H9 (cell line): ENCODE measurements at regions not wholly inside any gene's neighbourhood (a gene's known extent, or its start where the extent isn't known, plus 50 kb on each side); places are given as distances from the start of the nearest gene placed in this dataset.

Experiments
- DNase-seq: peaks from one replicate; pipeline ENCODE4 v3.0.0-alpha.2; 2017
- H2AFZ ChIP-seq: one replicate; pipeline ENCODE4 v1.6.1; 2013; ENCODE audit warnings: mild to moderate bottlenecking, low read length, control low read depth, moderate library complexity
- H2AK5ac ChIP-seq: 2 replicates; pipeline ENCODE4 v1.6.1; 2013; ENCODE audit warnings: low read length, control low read depth, mixed read lengths; ENCODE audit not compliant: insufficient read length
- H2BK120ac ChIP-seq: one replicate; pipeline ENCODE4 v1.6.1; 2013; ENCODE audit warnings: low read depth, mild to moderate bottlenecking, low read length, control low read depth, inconsistent platforms; ENCODE audit not compliant: poor library complexity, severe bottlenecking
- H2BK12ac ChIP-seq: 2 replicates; pipeline ENCODE4 v1.6.1; 2013; ENCODE audit warnings: low read length, control low read depth, mixed read lengths, low read depth; ENCODE audit not compliant: insufficient read length
- H2BK15ac ChIP-seq: 2 replicates; pipeline ENCODE4 v1.6.1; 2013; ENCODE audit warnings: low read depth, low read length, control low read depth
- H2BK20ac ChIP-seq: one replicate; pipeline ENCODE4 v1.6.1; 2013; ENCODE audit warnings: low read depth, mild to moderate bottlenecking, low read length, control low read depth, inconsistent platforms; ENCODE audit not compliant: poor library complexity, severe bottlenecking
- H2BK5ac ChIP-seq: 2 replicates; pipeline ENCODE4 v1.6.1; 2013; ENCODE audit warnings: low read length, control low read depth, mixed read lengths; ENCODE audit not compliant: insufficient read length
- H3K14ac ChIP-seq: 2 replicates; pipeline ENCODE4 v1.6.1; 2013; ENCODE audit warnings: low read length, control low read depth; ENCODE audit not compliant: insufficient read depth
- H3K18ac ChIP-seq: 2 replicates; pipeline ENCODE4 v1.6.1; 2013; ENCODE audit warnings: low read depth, mild to moderate bottlenecking, mixed read lengths, low read length, control low read depth; ENCODE audit not compliant: insufficient read length
- H3K23ac ChIP-seq: 2 replicates; pipeline ENCODE4 v1.6.1; 2013; ENCODE audit warnings: low read length, control low read depth, mixed read lengths, low read depth; ENCODE audit not compliant: insufficient read length
- H3K23me2 ChIP-seq: 2 replicates; pipeline ENCODE4 v1.6.1; 2013; ENCODE audit warnings: low read depth, mild to moderate bottlenecking, mixed read lengths, low read length, control low read depth; ENCODE audit not compliant: insufficient read length, poor library complexity, severe bottlenecking
- H3K27ac ChIP-seq: 2 replicates; pipeline ENCODE4 v1.5.1; 2013; ENCODE audit warnings: low read length, control low read depth, mixed read lengths, low read depth; ENCODE audit not compliant: insufficient read length
- H3K27me3 ChIP-seq: 2 replicates; pipeline ENCODE4 v1.6.1; 2013; ENCODE audit warnings: low read length, control low read depth, inconsistent platforms; ENCODE audit not compliant: insufficient read depth
- H3K4ac ChIP-seq: 2 replicates; pipeline ENCODE4 v1.6.1; 2013; ENCODE audit warnings: low read depth, mild to moderate bottlenecking, control low read depth, inconsistent platforms, low read length, moderate library complexity
- H3K4me1 ChIP-seq: 2 replicates; pipeline ENCODE4 v1.6.1; 2013; ENCODE audit warnings: low read length, control low read depth, inconsistent platforms; ENCODE audit not compliant: insufficient read depth
- H3K4me2 ChIP-seq: 2 replicates; pipeline ENCODE4 v1.6.1; 2013; ENCODE audit warnings: low read length, control low read depth, mixed read lengths; ENCODE audit not compliant: insufficient read length, insufficient read depth
- H3K56ac ChIP-seq: 2 replicates; pipeline ENCODE4 v1.6.1; 2013; ENCODE audit warnings: low read depth, mild to moderate bottlenecking, mixed read lengths, low read length, control low read depth; ENCODE audit not compliant: insufficient read length
- H3K79me1 ChIP-seq: 2 replicates; pipeline ENCODE4 v1.6.1; 2013; ENCODE audit warnings: low read depth, mild to moderate bottlenecking, moderate library complexity, low read length, control low read depth, inconsistent platforms; ENCODE audit not compliant: insufficient read depth, poor library complexity, severe bottlenecking
- H3K79me2 ChIP-seq: 2 replicates; pipeline ENCODE4 v1.6.1; 2013; ENCODE audit warnings: low read length, control low read depth, inconsistent platforms; ENCODE audit not compliant: insufficient read depth
- H3K9ac ChIP-seq: 2 replicates; pipeline ENCODE4 v1.6.1; 2013; ENCODE audit warnings: low read length, control low read depth, mixed read lengths; ENCODE audit not compliant: insufficient read length; ENCODE audit errors: extremely low read depth
- H3K9me3 ChIP-seq: one replicate; pipeline ENCODE4 v1.6.1; 2013; ENCODE audit warnings: low read depth, low read length, inconsistent platforms; ENCODE audit not compliant: control insufficient read depth
- H3T11ph ChIP-seq: one replicate; pipeline ENCODE4 v1.6.1; 2013; ENCODE audit warnings: mild to moderate bottlenecking, low read length, control low read depth, inconsistent platforms
- H4K20me1 ChIP-seq: one replicate; pipeline ENCODE4 v1.6.1; 2013; ENCODE audit not compliant: control insufficient read depth, insufficient read length, insufficient read depth
- H4K5ac ChIP-seq: 2 replicates; pipeline ENCODE4 v1.6.1; 2013; ENCODE audit warnings: low read depth, mild to moderate bottlenecking, mixed read lengths, low read length, control low read depth; ENCODE audit not compliant: insufficient read length
- H4K8ac ChIP-seq: replicated peaks from 2 replicates; pipeline ENCODE4 v1.6.1; 2013; ENCODE audit warnings: low read length, control low read depth, mixed read lengths, low read depth; ENCODE audit not compliant: insufficient read length
- H4K91ac ChIP-seq: 2 replicates; pipeline ENCODE4 v1.6.1; 2013; ENCODE audit warnings: low read depth, mild to moderate bottlenecking, moderate library complexity, mixed read lengths, low read length, control low read depth; ENCODE audit not compliant: insufficient read length
- H3K27ac Mint-ChIP-seq, 3 experiments: 2 replicates in 2 of 3; 3 replicates in 1 of 3; pipeline ENCODE4 v1.8.0; 2020 to 2021; ENCODE audit warnings: mixed read lengths in 3 of 3, mild to moderate bottlenecking in 1 of 3, moderate library complexity in 1 of 3
- H3K27me3 Mint-ChIP-seq: 2 replicates; pipeline ENCODE4 v1.8.0; 2021; ENCODE audit warnings: low read depth, mild to moderate bottlenecking, moderate library complexity, mixed read lengths
- H3K36me3 Mint-ChIP-seq, 3 experiments: 2 replicates in 2 of 3; 3 replicates in 1 of 3; pipeline ENCODE4 v1.8.0; 2020 to 2021; ENCODE audit warnings: low read depth in 3 of 3, mixed read lengths in 3 of 3; ENCODE audit not compliant: insufficient read depth in 1 of 3
- H3K4me1 Mint-ChIP-seq, 2 experiments: 2 replicates each; pipeline ENCODE4 v1.8.0; 2020; ENCODE audit warnings: mixed read lengths in 2 of 2
- H3K4me3 Mint-ChIP-seq, 2 experiments: 2 replicates in 1 of 2; 3 replicates in 1 of 2; pipeline ENCODE4 v1.8.0; 2020 to 2021; ENCODE audit warnings: mild to moderate bottlenecking in 2 of 2, mixed read lengths in 2 of 2, moderate library complexity in 1 of 2
- H3K9me3 Mint-ChIP-seq, 2 experiments: 2 replicates in 1 of 2; 3 replicates in 1 of 2; pipeline ENCODE4 v1.8.0; 2020; ENCODE audit warnings: mild to moderate bottlenecking in 2 of 2, mixed read lengths in 2 of 2, moderate library complexity in 1 of 2
- CTCF ChIP-seq: fragments of 200-600 bp; sonication (generic); conservative IDR thresholded peaks from 3 replicates; pipeline ENCODE4 v1.8.0; 2021; ENCODE audit warnings: antibody characterized with exemption, mild to moderate bottlenecking
- WGBS: extraction: QIAGEN DNeasy Blood & Tissue Kit; methylation state at CpG from one replicate; pipeline ENCODE4 v1.1.7; 2013; ENCODE audit warnings: missing lambda C conversion rate, low lambda C conversion rate, mixed read lengths; ENCODE audit not compliant: insufficient read length; ENCODE audit errors: extremely low coverage; 5-methylcytosine and 5-hydroxymethylcytosine counted together

GRCh38 chr18:62442391-62442790, 80.4 kb upstream of the ZCCHC2 start:
- H2AFZ ChIP-seq: no peak overlapping the region
- no peak overlapping the region for H4K5ac ChIP-seq
- H3K9me3 ChIP-seq: no peaks in the 10 kb centered on the region
- Mint-ChIP-seq H3K9me3 (no peaks in the 10 kb centered on the region), H3K4me1 (peaks cover 14 to 16% of the 10 kb centered on the region in 2 experiments), H3K36me3 (no peaks in the 10 kb centered on the region; a peak in 2 of 7 replicates), H3K4me3 (no peak overlapping the region), H3K27ac (no peak overlapping the region), H3K27me3 (peaks cover 1% of the 10 kb centered on the region)
- H3K23ac ChIP-seq: no peak overlapping the region
- H2BK15ac ChIP-seq: no peak overlapping the region
- H3K23me2 ChIP-seq: no peaks in the 10 kb centered on the region
- no CpG with 5 or more reads among the region's 10 CpGs for WGBS
- H4K8ac ChIP-seq: no peak overlapping the region
- no peaks in the 10 kb centered on the region for H3K79me1 ChIP-seq
- H3K4me2 ChIP-seq: no peak overlapping the region
- H2BK12ac ChIP-seq: no peak overlapping the region
- H3K4me1 ChIP-seq: no peaks in the 10 kb centered on the region; the same call in 1 of the 2 replicates
- no peak overlapping the region for H3K9ac ChIP-seq
- no peak overlapping the region for H2BK20ac ChIP-seq
- H3K14ac ChIP-seq: no peak overlapping the region
- H3T11ph ChIP-seq: no peak overlapping the region
- DNase-seq: no peak
- no peaks in the 10 kb centered on the region for H3K27me3 ChIP-seq
- H4K91ac ChIP-seq: no peak overlapping the region
- no peaks in the 10 kb centered on the region for H3K79me2 ChIP-seq
- H3K4ac ChIP-seq: no peak overlapping the region
- H4K20me1 ChIP-seq: no peaks in the 10 kb centered on the region
- no peak overlapping the region for H2AK5ac ChIP-seq
- no peak overlapping the region for H3K27ac ChIP-seq
- H2BK120ac ChIP-seq: no peak overlapping the region
- H2BK5ac ChIP-seq: no peak overlapping the region
- H3K18ac ChIP-seq: no peak overlapping the region
- H3K56ac ChIP-seq: no peak overlapping the region
- no peak for TF ChIP-seq CTCF
